ENCODE measurements at regions not wholly inside any gene's neighbourhood (a gene's known extent, or its start where the extent isn't known, plus 50 kb on each side); places are given as distances from the start of the nearest gene placed in this dataset.

DNA sequence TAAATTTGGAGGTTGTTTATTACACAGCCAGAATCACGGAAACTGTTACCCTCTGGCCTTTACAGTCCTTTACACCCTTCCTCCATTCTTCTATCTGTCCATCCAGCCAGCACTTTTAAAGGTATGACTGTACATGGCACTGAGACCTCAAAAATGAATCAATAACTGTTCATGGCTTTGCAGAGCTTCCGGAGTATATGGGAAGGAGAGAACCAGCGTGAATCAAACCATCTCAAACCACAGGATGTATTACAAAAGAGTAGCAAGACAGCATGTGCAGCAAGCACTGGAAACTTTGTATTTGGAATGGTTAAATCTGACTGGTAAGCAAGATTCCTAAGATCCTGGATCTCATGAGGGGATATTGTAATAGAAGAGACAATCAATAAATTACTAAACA lies 228.5 kb upstream of the CASK start:
- DNase-seq, result no peak

DNA sequence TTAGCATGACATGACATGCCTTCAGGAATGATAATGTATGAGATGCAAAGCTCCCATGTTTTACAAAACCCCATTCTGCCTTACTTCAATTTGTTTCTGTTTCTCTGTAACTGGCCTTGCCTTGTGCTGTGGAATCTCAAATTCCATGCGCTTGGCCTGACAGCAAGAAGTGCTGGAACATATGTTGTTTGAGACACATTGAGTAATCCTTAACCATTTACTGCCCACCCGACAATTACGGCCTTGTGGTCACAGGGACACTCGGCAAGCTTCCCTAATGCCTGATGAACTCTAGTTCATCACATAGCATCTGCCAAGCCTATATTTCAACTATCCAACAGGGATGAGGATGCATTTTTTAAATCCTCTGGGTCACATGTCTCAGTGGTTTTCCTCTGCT lies 226.4 kb upstream of the CASK start:
- DNase-seq, result peak; percentile 77

DNA sequence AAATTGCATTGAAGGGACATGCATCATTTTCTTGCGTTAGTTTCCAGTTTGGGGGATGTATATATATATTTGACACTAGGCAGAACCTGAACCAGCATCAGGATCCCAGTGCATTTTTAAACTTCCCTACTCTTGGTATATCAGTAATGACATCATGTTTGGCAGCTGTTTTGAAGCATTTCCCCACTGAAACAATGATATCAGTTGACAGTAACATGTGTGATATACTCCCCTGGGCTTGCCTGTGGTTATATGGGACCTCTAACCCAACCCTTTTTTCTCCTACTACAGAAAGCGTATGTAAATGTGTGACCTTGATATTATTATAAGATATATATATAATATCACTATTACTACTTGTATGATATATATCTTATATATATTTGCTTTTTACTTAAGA lies 225.9 kb upstream of the CASK start:
- DNase-seq, result peak; percentile 11

DNA sequence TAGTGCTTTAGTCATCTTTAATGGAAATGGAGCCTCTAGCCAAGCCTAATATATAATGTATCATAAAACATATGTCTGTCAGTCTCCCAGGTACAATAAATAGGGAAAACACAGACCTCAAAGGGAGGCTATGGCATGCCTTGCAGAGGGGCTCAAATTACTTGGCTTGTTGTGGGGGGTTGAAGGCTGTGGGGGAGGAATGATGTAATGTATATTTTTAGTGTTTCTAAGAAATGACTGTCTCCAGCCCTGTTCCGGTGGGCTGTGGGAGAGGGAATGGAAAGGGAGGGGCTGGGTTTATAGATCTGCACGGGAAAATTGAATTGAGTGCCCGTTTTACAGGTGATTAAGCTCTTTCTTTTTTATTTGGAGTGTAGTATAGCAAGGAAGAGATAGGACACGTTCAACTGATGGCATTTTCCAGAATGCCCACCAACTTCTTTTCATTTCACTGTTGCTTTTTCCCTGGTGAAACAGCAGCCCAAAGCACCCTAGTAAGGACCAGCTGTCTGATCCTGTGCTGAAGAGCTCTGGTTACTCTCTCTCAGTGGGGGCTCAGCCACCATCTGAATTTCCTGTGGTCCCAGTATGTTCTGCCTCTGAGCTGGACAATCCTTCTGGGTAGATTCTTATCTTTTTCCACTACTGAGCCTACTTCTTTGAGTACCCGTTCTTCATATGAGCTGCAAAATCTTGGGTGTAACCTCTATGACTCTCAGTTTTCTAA lies 220.7 kb upstream of the CASK start:
- peak; percentile 80 for DNase-seq

DNA sequence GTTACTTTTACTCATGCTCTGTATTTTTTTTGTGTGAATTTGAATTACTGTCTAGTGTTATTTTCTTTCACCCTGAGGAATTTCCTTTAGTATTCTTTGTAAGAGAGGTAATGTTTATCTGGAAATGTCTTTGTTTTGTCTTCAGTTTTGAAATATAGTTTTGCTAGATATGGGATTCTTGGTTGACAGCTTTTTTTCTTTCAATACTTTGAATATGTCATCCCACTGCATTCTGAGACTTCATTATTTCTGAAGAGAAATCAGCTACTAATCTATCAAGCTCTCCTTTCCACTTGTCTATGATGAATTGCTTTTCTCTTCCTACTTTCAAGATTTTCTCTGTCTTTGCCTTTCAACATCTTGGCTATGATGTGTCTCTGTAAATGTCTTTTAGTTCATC lies 217.0 kb upstream of the CASK start:
- DNase-seq, result no peak

DNA sequence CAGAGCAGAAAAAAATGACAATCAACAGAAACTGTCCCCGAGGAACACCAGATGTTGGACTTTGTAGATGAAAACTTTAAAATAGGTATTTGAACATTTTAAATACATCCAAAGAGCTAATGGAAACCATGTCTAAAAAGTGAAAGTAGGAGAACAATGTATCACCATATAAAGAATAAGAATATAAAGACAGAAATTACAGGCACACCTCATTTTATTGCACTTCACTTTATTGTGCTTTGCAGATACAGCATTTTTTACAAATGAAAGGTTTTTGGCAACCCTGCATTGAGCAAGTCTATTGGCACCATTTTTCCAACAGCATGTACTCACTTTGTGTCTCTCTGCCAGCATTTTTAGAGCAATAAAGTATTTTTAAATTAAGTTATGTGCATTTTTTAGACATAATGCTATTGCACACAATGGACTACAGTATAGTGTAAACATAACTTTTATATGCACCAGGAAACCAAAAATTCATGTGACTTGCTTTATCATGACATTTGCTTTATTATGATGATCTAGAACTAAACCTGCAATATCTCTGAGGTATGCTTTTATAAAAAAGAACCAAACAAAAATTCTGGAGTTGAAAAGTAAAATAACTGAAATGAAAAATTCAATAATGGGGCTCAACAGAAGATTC lies 212.4 kb upstream of the CASK start:
- DNase-seq, result peak; percentile 2

DNA sequence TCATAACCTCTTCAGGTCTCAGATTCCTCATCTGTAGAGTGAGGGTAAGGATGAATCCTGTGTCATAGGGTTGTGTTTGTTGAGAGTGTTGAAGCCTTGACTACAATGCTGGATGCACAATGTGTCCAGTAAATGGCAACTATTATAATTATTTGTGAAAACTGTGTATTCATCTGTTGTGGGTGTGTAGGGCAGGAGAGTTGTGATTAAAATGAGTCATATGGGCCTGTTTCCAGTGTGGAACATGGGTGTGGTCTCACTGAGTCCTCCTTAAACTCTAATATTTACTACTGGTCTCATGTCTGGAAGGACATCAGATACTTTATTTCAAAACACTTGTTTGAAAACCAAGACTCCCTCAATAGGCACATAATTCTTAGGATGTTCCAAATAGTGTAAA lies 208.5 kb upstream of the CASK start:
- no peak for DNase-seq

DNA sequence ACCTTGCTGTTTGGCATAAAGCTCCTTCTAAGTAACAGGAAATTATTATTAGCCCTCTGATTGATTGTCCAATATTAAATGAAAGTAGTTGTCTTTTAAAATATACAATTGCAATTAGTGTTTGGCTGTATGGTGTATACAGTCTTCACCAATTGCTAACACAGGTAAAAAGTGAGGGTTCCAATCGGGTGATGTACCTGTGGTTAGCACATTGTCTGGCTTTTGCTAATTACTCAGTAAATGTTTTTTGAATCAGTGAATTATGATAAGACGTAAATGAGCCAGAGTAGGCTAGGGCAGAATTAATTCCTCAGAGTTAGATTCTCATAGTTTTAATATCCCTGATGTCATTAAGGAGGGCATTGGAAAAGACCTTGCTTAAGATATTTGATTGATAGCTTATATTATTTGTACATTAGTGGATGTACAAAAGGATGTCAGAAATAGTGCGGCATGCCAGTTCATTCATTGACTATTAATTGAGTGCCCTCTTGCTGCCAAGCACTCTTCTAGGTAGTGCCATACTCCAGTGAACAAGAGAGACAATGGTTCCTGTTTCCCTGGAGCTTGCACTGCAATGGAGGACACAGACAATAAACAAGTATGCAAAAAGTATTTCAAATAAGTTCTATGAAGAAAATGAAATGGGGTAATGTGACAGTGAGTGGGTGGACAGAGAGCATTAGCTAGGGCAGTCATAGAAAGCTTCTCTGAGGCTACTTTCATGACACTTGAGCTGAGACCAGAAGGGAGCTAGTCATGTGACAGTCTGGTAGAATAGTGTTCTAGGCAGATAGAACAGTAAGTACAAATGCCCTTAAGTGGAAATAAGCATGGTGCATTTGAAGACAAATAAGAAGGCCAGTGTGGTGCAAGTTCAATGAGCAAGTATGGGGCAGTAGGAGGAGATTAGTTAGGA lies 205.9 kb upstream of the CASK start:
- DNase-seq, result no peak

DNA sequence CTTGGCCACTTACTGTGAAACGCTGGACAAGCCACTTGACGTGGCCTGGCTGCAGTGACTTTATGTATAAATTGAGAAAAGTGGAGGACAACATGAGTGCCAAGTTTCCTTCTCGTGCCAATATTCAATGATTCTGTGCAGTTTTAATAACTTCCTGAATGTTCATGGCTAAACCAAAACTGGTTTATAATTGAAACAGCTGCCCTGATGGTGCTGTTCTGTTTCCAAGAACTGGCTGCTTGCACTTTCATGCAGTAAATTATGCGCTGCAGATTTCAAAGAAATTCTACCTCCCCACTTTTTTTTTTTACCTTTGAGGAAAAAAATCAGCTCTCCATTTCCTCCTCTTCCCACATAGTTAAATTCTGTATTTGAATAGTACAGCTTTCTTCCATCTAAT lies 205.2 kb upstream of the CASK start:
- no peak for DNase-seq

DNA sequence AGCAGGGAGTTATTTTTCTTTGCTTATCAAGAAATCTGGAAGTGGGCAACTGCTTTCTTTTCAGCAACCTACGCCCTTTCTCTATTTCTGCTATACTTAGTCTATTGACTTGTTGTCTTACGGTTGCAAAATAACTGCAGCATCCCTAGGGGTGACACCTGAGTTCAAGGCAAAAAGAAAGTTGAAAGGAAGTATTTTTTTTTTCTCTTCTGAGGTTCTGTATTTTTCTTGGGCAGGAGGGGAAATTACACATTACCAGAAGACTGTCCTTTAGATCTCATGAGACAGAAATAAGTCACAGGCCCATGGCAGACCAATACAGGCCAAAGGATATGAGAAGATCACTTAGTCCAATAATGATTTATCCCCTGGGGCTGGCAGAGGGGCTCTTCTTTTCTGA lies 204.7 kb upstream of the CASK start:
- DNase-seq, result no peak

DNA sequence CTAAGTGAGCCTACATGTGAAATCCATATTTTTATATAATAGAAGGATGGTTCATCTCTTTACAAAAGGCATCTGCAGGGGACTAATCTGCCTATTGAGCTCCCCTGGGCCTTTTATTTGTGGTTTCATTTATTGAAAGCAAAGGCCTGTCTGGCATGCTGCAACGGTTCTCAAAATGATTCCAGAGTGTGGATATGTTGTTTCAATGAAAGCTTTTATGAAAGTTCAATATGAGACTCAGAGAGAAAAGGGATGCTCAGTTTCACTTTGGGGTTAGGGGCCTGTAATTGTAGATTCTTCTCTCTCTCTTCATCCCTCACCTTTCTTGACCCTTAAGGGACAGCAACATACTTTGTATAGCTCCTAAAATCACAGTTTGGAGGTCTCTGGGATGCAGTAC lies 204.2 kb upstream of the CASK start:
- DNase-seq, result peak; percentile 26

DNA sequence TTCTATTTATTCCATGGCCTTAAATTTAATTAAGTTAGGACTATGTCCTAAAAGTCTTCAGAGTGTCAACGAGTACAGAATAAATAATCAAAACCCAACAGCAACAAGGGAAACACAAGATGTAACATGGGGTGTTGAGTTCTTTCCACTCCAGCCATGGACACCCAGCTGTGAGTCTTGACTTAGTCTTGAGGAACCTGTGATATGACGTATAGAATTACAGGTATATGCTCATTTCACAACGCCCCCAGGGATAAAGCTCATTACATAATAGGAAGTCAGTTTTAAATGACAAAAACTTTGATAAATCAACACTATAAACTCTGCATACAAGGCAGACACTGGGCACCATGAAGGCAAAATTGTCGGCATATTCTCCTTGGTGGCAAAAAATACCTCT lies 200.0 kb upstream of the CASK start:
- DNase-seq, result no peak

DNA sequence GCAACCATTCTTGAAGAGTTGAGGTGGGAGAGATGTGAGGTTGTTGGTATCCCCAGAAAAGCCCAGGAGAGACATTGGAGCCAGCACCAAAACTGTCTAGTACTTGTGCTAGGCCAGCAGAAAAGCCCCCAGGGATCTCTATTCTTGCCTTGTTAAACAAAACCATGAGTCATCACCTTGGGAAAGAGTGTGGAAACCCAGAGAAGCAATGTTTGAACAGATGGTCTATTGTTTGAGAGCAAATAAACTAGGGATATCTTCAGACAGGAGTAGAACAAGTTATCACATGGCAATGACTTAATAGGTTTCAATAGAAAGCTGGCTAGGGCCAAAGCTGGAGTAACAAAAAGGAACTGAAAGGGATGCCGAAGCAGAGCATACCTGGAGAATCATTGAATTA lies 195.7 kb upstream of the CASK start:
- DNase-seq, result no peak

DNA sequence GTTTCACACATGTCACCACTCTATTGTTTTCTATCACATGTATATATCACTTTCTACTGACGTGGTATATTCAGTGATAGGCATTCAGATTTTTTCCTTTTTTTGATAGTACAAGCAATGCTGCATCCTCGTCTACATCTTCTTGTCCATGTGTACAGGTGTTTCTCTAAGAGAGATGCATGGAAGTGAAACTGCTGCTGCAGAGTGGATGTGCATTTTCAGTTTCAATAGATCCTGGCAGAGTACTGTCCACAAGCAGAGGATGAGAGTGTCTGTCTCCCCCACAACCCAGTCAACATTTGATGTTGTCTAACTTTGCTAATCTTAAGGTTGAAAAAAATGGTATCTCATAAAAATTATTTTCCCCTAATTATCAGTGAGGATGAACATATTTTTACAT lies 194.0 kb upstream of the CASK start:
- DNase-seq, result no peak

DNA sequence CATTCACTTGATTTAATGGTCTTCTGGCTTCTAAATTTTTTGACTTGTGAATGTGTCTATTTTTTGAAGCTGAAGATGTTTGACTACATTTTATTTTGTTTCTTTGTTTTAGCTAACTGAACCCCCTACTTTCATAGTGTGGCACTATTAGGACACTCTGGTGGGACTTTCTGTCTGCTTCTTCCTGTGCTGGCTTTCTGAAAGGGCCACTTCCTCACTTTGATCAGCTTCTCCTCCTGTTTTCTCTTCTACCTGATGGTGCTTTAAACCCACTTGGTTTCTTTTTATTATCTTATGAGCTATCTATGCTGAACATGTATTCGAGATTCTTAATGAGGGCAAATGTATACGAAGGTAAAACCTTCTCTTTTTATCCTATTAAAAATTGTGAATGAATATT lies 186.1 kb upstream of the CASK start:
- no peak for DNase-seq

DNA sequence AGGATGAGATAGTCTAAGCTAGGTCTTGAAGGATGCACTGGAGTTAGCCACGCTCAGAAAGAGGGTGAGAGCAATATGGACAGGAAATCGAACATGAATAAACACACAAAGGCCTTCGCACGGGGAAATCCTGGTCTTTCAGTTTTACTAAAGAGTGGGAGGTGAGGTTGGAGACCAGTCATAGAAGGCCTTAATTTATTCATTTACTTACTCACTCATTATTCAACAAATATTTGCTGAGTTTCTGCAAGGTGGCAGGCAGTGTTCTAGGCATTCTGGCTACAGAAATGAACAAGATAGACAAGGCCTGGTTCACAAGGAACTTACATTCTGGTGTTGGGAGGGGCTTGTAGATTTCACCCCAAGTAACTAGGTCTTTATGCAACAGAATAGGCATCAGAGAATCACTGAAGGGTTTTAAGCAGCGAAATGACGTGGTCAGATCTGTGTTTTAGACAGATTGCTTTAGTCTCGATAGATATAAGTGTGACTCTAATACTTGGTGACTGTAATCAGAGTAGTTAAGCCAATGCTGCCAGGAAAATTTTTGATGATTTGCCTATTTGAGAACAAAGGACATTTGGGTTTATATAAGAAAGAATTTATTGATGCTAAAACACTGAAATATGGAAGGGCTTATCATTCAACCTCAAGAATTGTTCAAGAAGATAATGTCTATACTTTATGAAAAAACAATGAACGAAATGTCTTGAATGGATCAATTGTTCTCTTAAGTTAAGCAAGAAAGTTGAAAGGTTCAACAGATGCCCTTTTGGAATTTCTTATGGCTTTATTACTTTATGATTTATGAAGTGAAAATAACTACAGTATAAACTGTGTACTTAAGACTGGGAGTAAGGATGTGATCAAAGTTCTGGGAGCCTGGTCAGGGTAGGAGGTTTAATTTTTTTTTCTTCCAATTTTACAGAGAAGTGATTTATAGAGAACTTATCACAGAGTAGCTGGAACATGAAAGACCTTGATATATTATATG lies 184.4 kb upstream of the CASK start:
- DNase-seq, result no peak

DNA sequence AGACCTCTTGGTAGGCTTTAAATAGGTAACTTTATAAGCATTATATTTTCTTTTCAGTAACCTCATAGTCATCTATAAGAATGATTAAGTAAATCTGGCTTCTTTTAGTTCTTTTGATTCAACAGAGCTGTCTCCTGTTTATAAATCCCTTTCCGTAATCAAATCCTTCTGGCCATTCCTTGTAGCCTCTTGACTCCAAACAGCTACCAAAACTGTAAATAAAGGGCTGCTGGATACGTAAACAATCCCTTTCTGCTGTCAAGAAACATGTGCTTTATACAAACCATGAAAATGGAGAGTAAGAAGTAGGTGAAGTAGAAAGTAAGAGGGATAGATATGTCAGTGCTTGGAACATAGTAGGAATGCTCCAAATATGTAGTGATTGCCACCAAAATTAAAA lies 183.2 kb upstream of the CASK start:
- DNase-seq, result no peak

DNA sequence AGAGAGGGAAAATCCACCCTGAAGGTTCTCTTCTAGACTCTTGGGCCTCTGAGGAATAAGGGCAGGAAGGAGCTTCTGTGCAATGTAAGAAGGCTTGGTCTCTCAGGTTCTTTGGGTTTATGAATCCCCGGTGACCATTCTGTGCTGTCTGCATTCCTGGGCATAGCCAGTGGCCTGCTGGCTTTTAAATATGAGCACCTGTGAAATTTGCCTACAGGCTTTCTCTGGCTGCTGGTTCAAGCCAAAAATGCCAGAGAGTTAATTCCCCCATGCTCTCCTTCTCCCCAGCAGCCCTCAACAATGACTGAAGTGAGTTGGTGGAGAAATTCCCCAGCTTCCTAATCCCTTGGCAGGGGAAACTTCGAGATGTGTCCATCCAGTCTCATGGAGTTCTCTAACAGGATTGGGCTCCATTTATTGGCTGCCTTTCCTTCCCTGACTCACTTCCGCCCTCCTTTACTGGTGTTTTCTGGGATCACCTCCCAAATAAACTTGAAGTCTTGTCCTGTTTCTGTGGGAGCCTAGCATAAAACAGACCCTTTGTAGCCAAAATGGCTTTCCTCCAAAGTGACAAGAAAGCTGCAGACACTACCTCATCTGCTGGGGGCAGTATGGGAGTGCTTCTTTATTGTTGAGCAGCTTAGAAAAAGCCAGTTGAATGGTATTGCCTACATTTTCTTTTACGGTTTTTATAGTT lies 179.4 kb upstream of the CASK start:
- no peak for DNase-seq

DNA sequence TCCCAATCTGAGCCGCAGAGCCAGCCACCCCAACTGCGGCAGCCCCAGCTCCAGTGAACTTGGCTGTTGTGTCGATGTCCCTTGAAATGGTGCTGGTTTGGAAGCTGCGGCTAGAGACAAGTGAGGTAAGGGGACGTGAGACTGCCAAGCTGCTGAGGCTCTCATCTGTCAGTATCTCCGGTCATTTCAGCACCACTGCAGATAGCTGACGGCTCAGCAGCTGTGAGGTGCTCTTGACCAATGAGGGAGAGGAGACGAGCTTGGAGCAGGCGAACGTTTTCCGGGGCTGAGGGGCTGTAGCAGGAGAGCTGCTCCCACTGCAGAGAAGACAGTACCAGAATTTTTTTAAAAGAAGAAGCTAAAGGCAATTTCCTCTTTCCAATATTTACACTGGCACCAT lies 175.5 kb upstream of the CASK start:
- DNase-seq, result no peak

DNA sequence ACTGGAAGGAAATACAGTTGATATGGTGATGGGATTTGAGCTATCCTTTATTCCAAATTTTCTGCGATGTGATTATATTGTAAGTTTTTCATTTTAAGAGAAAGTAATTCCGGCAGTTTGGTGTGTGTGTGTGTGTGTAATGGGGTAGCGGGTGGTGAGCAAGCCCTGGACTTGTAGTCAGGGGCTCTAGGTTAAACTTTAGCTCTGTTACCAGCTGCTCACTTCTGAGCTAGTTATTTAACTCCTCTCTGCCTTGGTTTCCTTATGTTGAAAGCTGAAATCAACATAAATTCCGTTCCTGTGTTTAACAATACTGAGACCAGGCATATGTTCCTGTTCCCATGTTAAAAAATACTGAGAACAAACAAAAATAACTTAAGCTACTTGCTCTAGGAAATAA lies 174.1 kb upstream of the CASK start:
- no peak for DNase-seq

DNA sequence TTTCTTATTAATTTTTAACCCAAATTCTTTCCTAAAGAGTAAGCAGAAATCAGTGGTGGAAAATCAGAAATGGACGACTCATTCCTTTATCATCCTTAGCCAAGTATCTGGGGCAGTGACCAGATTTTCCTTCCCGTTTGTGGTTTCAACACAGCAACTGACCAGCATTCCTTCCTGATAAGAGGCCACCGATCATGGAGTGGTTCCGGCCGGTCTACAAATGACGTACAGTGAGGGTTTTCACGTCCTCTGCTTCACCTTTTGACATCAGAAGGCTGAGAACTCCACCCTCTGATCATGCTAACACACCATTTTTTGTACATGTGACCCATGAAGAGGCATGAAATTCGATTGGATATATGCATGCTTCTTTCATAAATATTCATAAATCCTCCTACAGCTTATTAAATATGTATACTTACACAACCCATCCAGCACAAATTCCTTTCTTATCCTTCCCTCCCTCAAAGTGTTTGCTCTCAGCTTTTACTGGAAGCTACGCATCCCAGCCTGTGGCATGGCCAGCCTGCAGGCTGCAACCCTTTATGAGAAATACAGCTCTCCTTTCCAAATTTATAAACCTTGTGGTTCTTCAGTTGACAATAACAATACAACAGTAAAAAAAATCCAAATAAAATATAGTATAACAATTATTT lies 173.0 kb upstream of the CASK start:
- no peak for DNase-seq
